Motor neuron (in vitro differentiated cells): ENCODE measurements at regions not wholly inside any gene's neighbourhood (a gene's known extent, or its start where the extent isn't known, plus 50 kb on each side); places are given as distances from the start of the nearest gene placed in this dataset.

Experiments used
- ATAC-seq, 8 experiments: fragments of 200-7000 bp; cut with Tn5 transposase; replicated peaks in 6 of 8; 2 replicates each; pipeline ENCODE4 v1.8.0; 2021; ENCODE audit warnings: mild to moderate bottlenecking in 8 of 8, moderate library complexity in 8 of 8
- H3K27ac ChIP-seq, 2 donors: fragments of 250-450 bp; sonication (Bioruptor Pico); 2 replicates each; pipeline ENCODE4 v1.9.0; 2021; ENCODE audit warnings: antibody characterized with exemption in 2 of 2, mild to moderate bottlenecking in 2 of 2, moderate library complexity in 1 of 2
- H3K4me1 ChIP-seq, 2 donors: fragments of 250-450 bp; sonication (Bioruptor Pico); replicated peaks in 1 of 2; 2 replicates each; pipeline ENCODE4 v1.6.1; 2021; ENCODE audit warnings: antibody characterized with exemption in 2 of 2, mild to moderate bottlenecking in 2 of 2, moderate library complexity in 1 of 2
- H3K4me3 ChIP-seq, 5 donors: fragments of 250-450 bp; sonication (Bioruptor Pico); 2 replicates each; pipeline ENCODE4 v1.9.0; 2021; ENCODE audit warnings: antibody characterized with exemption in 5 of 5, mild to moderate bottlenecking in 5 of 5, moderate library complexity in 4 of 5
- WGBS, 10 experiments: fragments of 450-650 bp; shearing (Covaris generic); methylation state at CpG; one replicate each; pipeline ENCODE4 v1.0.0; 2022; 5-methylcytosine and 5-hydroxymethylcytosine counted together
- in situ Hi-C, 9 experiments: fragments of 400-800 bp; cut with MboI; loops; one replicate each; pipeline ENCODE4 v1.15.0; 2021; ENCODE audit warnings: low sequenced_read_pairs in 9 of 9, low pct_unique_long_range_greater_than_20kb in 2 of 9; ENCODE audit not compliant: unreplicated experiment in 9 of 9

DNA sequence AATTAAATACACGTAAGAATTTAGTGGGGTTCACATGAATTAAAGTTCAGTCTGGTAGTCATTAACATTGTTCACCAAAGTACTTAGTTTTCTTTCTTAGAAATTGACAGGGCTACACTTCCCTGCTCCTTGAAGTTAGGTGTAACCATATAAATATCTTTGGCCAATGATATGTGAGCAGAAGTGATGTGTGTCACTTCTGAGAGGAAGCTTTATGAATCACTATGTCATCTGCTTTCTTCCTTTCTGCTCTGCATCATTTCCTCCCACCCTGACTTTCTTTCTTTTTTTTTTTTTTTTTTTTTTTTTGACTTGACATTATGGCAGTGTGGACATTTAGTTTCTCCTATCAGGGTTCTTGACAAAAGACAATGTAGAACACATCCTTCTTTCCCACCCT, 156.2 kb upstream of the COL8A1 start:
- no peak overlapping the region for H3K4me3 ChIP-seq
- H3K4me1 ChIP-seq, result no peaks in the 10 kb centered on the region
- peak in 2 of 8 experiments; percentile 54 to 83 for ATAC-seq
- in situ Hi-C loops, result no loop called here
- H3K27ac ChIP-seq, result no peak overlapping the region
- 17 to 100% (median 82%) methylated on average over 1 of the region's 1 CpG; no CpG with 5 or more reads in 2 of the 10 experiments for WGBS, 10 experiments

DNA sequence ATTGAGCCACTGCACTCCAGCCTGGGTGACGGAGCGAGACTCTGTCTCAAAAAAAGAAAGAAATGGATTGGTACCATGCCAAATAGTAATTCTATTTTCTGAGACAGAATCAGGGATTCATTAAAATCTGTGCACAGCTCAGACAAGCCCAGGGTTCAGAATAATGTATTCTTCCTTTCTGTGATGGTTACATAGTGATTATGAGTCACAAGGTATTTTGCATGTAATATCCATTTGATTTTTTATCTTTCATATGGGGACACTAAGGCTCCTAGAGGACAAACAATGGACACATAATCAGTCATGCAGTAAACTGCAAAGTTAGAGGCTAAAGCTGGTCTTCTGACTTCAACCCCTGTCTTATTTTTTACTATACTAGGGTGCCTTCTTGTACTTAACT, 156.8 kb upstream of the COL8A1 start:
- no peak overlapping the region for H3K27ac ChIP-seq
- WGBS, 10 experiments, result 40 to 100% (median 69%) methylated on average over 2 of the region's 2 CpGs; no CpG with 5 or more reads in 5 of the 10 experiments
- H3K4me3 ChIP-seq, result no peak overlapping the region

DNA sequence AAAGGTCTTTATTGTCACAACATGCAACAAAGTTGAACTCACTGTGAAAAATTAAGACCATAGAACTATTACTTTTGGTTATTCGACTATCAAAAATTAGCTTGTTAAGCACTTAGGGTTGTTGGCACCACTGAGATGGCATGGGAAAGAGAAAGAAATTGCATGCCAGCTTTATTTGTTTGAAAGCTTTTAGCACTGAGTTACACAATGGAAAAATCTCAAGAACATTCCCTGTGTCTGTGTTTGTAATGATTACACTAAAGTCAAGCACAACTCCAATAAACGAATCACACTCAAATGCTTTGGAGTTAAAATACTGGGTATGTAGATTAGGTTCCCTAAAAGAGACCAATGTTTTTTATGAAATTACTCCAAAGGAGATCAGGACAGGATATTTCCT, 158.6 kb upstream of the COL8A1 start:
- Histone ChIP-seq H3K27ac (no peak overlapping the region), H3K4me1 (no peaks in the 10 kb centered on the region), H3K4me3 (no peak overlapping the region)
- WGBS, 10 experiments, result 8 to 100% (median 88%) methylated on average over 1 to 2 of the region's 2 CpGs; no CpG with 5 or more reads in 1 of the 10 experiments
- ATAC-seq, result no peak
- in situ Hi-C loops, result no loop called here

More for the DNA sequence above, 156.8 kb upstream of the COL8A1 start:
- no peaks in the 10 kb centered on the region for H3K4me1 ChIP-seq
- ATAC-seq, result peak in 2 of 8 experiments; percentile 80 to 88
- in situ Hi-C loops, result no loop called here

DNA sequence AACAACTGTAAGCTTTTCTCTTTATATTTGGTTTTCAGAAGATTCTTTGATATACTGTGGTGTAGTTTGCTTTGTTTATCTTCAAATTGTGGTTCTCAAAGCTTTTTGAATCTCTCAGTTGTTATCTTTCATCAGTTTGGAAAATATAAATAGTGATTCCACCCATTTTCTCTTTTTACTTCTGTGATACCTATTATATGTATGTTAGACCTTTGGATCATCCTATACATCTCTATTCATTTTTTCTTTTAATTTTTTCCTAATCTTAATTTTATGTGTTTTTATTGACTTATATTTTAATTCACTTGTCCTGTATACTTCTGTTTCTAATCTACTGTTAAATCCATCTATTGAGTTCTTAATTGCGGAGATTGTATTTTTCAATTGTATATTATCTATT, 160.7 kb upstream of the COL8A1 start:
- no peak for ATAC-seq
- Histone ChIP-seq H3K27ac (no peak overlapping the region), H3K4me3 (no peak overlapping the region), H3K4me1 (no peaks in the 10 kb centered on the region)
- 53 to 100% (median 93%) methylated on average over 1 of the region's 1 CpG for WGBS, 10 experiments
- in situ Hi-C loops, result no loop called here

DNA sequence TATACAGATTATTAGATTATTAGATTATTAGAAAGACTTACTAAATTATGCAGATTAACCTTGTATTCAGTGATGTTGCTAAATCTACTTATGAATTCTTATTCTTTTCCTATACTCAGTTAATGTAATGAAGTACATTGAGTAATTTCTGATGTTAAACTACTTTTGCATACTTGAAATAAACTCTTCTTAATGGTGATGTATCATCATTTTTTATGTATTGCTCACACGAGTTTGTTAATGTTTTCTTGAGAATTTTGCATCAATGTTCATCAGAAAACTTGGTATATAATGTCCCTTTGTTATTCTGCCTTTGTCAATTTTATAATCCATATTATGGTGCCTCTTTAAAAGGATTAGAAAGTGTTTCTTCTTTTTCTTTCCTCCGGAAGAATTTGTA, 163.2 kb upstream of the COL8A1 start:
- ATAC-seq, result no peak
- WGBS, 10 experiments, result 0 to 86% (median 57%) methylated on average over 1 to 2 of the region's 2 CpGs; no CpG with 5 or more reads in 2 of the 10 experiments
- no peaks in the 10 kb centered on the region for H3K4me1 ChIP-seq
- no peak overlapping the region for H3K27ac ChIP-seq
- no peak overlapping the region for H3K4me3 ChIP-seq
- in situ Hi-C loops, result no loop called here

DNA sequence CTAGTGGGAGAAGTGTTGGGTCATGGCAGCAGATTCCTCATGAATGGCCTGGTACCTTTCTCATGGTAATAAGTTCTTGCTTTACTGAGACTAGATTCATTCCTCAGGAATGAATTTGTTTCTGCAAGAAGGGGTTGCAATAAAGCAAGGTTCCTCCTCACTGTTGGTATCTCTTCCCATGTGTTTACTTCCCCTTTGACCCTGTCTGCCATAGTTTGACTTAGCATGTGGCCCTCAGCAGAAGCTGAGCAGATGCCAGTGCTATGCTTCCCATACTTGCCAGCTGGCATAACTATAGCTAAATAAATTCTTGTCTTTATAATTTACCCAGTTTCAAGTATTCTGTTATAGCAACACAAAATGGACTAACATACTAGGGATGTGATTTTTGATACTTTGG, 163.6 kb upstream of the COL8A1 start:
- H3K4me3 ChIP-seq, result no peak overlapping the region
- in situ Hi-C loops, result no loop called here
- H3K27ac ChIP-seq, result no peak overlapping the region
- ATAC-seq, result no peak
- H3K4me1 ChIP-seq, result no peaks in the 10 kb centered on the region

DNA sequence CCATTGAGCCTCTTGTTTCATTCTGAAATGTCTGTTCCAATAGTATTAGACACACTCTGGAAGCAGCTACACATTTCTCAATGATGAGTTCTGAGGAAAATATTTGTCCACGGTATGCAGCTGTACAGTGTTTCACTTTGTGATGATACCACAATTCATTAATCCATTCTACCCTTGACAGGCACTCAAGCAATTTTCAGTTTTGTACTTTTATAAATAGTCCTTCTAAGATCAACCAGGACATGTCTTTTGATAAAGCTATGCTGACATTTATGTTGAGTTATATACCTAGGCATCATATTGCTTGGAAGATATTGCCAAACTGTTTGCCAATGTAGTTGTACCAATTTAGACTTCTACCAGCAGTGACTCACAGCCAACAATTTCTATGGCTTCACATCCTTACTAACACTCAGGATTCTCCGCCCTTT, 165.1 kb upstream of the COL8A1 start:
- in situ Hi-C loops, result no loop called here
- no peak overlapping the region for H3K27ac ChIP-seq
- no peak for ATAC-seq
- 50 to 100% (median 88%) methylated on average over 1 to 2 of the region's 2 CpGs; no CpG with 5 or more reads in 3 of the 10 experiments for WGBS, 10 experiments
- H3K4me1 ChIP-seq, result no peaks in the 10 kb centered on the region
- H3K4me3 ChIP-seq, result no peak overlapping the region

DNA sequence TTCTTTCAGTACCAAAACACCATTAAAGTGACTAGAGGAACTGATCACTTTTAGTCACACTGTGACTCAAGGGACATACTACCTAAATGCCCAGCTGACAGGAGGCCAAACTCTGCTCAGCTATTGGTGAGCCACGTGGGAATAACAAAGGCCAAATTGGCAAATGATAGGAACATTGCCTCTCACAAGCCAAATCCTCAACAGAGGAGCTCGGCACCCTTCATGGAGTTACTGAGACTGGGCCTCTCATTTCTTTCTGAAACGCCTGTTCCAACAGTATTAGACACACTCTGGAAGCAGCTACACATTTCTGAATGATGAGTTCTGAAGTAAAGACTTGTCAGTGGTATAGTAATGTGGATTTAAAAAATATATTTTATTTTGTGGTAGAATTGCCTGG, 166.0 kb upstream of the COL8A1 start:
- no peak for ATAC-seq
- Histone ChIP-seq H3K27ac (no peak overlapping the region), H3K4me3 (no peak overlapping the region), H3K4me1 (no peaks in the 10 kb centered on the region)
- in situ Hi-C loops, result no loop called here
- WGBS, 10 experiments, result 17 to 77% (median 38%) methylated on average over 1 to 3 of the region's 3 CpGs; no CpG with 5 or more reads in 5 of the 10 experiments

DNA sequence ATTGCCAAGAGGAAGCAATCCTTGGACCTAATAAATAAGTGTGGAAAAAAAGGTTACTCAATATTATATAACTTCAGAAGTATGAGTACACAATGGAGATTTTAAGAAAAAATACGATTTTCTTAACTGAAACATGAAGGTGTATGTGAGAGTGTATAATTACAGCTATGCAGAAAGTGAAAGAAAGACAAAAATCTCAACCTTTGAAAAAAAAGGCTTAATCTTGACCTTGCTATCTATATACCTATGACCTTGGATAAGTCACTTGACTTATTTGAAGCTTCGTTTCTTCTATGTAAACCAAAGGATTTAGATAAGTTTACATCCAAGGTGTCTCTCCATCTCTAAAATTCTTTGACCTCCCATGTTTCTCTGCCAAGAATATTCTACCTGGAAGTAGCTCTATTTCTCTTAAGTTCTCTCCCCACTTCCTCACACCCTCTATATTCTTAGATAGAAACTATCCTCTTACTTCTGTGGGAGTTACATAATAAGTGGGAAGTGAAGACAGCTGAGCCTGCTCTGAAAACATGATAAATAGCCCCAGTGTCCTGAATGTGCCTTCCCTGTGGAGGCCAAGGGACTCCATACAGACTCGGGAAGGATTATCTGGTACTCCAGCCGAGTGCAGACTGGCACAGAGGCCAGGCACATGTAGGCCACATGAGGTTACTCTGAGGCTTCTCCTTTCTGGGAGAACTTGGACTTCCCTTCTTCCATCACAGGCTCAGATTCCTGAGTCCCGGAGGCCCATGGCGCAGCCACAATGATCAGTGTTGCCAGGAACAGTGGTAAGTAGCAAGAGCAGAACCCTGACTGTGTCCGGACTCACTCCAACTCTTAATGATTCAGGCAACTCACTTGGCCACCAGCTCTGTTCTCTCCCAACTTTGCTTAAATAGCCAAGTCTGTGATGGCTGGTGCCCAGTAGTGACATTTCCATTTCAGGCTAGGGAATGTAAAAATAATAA, 166.8 kb upstream of the COL8A1 start:
- ATAC-seq, result no peak
- in situ Hi-C loops, result no loop called here
- WGBS, 10 experiments, result 47 to 100% (median 72%) methylated on average over 1 to 5 of the region's 7 CpGs
- no peaks in the 10 kb centered on the region for H3K4me1 ChIP-seq
- no peak overlapping the region for H3K27ac ChIP-seq
- H3K4me3 ChIP-seq, result no peak overlapping the region

DNA sequence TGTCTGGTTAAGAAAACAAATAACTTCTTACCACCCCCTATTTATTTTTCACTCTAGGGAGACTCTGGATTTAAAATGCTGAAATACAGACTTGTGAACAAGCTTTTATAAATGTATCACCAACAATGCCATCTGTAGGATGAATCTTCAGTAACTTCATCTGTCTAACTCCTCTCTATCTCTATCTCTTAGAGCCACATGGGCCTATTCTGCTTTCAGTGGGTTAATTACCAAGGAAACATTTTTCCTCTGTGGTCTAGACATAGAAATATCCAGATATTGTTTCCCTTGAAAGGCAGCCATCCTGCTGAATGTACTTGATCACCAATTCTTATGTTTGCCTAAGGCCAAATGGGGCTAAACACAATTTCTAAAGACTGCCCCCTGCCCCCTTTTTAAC, 167.6 kb upstream of the COL8A1 start:
- in situ Hi-C loops, result no loop called here
- ATAC-seq, result no peak
- Histone ChIP-seq H3K27ac (no peak overlapping the region), H3K4me1 (no peaks in the 10 kb centered on the region), H3K4me3 (no peak overlapping the region)

DNA sequence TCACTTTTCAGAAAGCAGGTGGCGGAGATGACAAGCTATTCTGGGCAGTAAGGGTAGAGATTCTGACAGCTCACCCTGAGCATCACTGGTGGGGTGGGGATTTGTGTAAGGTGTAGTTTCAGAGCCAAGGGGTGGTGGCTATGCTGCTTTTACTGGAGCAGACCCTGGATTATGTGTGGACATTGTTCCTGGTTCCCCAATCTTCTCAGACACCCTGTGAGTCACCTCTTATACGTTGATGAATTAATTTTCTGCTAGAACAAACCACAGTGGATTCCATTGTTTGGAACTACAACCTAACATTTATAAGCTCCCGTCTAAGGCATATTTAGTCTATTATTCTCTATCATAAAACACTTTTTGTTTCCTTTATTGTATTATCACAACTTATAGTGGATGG, 169.5 kb upstream of the COL8A1 start:
- Histone ChIP-seq H3K27ac (no peak overlapping the region), H3K4me3 (no peak overlapping the region), H3K4me1 (no peaks in the 10 kb centered on the region)
- ATAC-seq, result no peak
- WGBS, 10 experiments, result 20 to 100% (median 67%) methylated on average over 1 to 3 of the region's 3 CpGs; no CpG with 5 or more reads in 3 of the 10 experiments
- in situ Hi-C loops, result no loop called here

DNA sequence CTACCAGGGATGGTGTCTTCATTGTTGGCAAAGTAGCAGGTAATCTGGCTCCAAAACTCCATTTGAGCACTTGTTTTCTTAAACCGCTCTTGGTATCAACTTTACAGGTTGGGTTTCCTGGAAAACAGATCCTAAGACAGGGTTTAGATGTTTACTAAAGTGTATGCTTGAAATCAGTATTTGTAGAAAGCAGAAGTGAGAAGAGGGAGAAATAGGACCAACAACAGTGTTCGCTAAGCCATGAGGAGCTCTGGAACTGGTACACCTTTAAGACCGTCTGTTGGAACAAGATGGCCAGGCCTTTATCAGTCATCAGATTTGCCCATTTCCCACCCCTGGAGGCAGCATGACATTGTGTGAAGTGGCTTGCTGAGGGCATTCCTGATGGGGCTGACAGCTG, 171.0 kb upstream of the COL8A1 start:
- 80 to 100% (median 100%) methylated on average over 1 to 3 of the region's 3 CpGs; no CpG with 5 or more reads in 1 of the 10 experiments for WGBS, 10 experiments
- Histone ChIP-seq H3K4me3 (no peak overlapping the region), H3K27ac (no peak overlapping the region), H3K4me1 (no peaks in the 10 kb centered on the region)
- ATAC-seq, result no peak
- in situ Hi-C loops, result no loop called here

DNA sequence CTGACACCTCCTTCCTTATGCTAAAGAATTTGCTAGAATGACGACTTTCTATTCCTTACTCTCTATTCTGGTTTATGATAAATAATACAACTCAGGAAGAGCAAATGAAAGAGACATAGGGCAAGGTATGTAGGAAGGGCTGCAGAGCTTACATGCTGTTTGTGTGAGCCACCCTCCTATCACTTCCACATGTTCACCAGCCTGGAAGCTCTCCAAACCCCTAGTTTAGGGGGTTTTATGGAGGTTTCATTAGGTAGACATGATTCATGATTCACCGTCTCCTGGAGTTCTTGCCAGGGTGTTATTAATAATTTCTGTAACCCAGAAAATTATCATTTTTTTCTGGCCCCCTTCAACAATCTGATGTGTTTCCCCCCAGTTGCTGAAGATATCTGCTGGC, 172.1 kb upstream of the COL8A1 start:
- Histone ChIP-seq H3K4me3 (no peak overlapping the region), H3K4me1 (no peaks in the 10 kb centered on the region), H3K27ac (no peak overlapping the region)
- WGBS, 10 experiments, result 0 to 100% (median 68%) methylated on average over 1 to 2 of the region's 2 CpGs; no CpG with 5 or more reads in 4 of the 10 experiments
- no peak for ATAC-seq
- in situ Hi-C loops, result no loop called here

DNA sequence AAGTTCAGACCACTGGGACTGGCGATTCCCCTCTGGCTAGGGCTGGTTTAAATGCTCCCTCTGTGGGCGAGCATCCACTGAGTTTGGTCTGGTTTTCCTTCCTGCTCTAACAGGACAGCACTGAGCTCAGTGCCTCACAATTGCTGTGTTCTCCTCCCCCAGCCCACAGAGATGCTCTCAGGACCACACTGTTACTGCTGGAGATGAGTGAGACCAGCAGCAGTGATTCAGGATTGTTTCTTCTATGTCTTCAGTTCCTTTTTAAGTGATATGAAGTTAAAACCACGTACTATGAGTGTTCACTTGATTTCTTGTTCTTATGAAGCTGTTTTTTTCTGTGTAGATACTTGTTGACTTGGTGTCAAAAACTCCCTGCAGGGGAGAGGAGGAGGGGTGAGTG, 180.4 kb upstream of the COL8A1 start:
- in situ Hi-C loops, result no loop called here
- Histone ChIP-seq H3K4me3 (no peak overlapping the region), H3K27ac (no peak overlapping the region), H3K4me1 (no peaks in the 10 kb centered on the region)
- WGBS, 10 experiments, result 50 to 100% (median 84%) methylated on average over 1 to 3 of the region's 3 CpGs; no CpG with 5 or more reads in 4 of the 10 experiments
- ATAC-seq, result no peak
